ENCODE measurements at regions not wholly inside any gene's neighbourhood (a gene's known extent, or its start where the extent isn't known, plus 50 kb on each side); places are given as distances from the start of the nearest gene placed in this dataset.
"Not testable (repeated sequence)": the region's sequence is repeated elsewhere in the genome, so short reads cannot be mapped to it uniquely, and the experiment has no call there.

DNA sequence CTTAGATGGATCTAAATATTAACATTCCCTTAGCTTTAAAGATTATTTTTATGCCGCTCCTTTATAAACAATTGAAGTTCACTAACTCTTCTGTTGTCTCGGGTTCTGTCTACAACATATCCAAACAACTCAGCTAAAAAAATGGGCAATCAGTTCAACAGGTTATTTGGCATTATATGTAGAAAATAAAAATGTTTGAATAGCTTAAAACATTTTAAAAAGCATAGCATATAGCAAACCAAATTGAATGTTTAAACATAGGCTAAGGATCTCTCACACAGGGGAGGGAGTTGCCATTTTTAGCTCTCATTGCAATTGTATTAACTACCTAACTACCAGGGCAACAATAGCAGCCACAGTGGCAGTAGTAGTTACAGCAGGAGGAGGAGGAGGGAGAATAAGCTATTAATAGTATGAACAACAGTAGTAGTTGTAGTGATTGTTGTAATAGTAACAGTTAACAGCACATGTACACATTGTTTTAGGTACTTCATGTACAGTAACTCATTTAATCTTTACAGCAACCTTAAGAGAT, 404.2 kb downstream of the KCNRG start:
- DNase-seq (ENCODE audit: low read depth): no peak

DNA sequence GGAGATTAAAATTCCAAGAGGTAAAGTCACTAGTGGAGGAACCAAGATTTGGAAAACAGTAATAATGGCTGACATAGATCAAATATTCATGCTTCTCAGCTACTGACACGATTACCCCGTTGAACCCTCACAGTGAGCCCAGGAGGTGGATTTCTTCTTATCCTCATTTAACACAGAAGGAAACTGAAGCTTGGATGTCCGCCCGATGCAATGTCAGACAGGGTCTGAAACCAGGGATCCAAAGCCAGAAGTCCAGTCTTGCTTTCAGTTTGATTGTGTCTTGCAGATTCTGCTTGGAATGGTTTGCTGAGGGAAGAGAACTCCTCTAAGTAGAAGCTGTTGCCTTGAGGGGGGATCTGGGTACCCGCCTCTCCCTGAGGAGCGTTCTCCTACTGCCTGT, 404.7 kb downstream of the KCNRG start:
- DNase-seq (ENCODE audit: low read depth): no peak

DNA sequence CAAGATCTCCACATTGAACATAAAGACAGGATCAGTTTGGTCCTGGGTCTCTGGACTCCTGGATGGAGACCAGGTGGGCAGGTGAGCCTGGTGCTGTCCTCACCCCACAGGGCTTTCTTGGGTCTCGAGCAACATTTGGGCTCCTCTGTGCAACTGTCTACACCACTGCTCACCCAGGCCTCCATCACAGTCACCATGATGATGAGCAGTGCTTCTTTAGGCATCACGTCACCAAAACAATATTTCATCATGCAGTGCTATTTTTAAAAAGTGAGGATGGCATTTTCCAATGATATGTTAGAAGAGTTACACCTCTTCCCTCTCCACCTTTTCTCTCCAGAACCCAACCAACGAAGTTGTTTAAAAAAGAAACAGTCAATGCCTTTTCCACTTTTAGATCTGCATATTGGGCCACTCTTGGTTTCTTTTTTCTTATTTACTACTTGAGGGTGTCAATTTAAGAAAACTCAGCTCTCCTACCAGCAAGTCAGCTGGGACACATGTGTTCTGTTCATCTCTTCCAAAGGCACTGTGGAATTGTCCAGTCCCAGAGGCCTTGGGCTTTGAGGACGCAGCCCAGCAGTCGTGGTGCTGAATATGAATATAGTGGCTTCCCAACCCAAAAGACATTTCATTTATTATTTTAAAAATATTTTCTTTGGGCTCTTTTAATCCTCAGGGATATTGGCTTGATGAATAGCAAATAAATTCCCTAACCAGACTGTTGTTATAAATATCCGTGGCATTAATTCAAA, 405.7 kb downstream of the KCNRG start:
- no peak for DNase-seq (ENCODE audit: low read depth)

DNA sequence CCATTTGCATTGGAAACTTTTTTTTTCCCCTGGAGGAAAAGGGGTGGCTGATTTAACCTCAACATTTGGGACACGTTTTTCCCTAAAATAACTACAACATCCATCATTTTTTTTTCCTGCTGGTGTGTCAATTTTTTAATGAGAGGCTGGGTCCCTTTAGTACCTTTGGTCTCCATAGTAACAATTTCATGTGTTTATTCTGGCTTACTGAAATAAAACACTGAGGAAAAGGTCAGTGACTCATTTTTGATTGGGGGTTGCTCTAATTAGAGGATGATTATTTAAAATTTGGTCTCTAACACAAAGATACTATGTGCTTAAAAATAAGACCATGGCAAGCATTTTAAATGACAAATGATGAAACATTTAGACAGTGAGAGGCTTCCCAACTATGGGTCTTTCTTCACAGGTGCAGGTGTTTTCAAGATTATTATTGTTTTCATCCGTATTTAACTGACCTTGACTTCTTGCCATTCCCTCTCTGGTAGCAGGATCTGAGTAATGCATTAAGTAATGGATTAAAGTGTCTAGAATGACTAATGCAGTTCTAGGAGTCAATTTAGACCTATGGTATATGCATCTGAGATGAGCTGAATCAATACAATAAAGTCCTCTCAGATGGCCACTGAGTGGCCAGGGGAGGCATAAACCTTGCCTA, 406.4 kb downstream of the KCNRG start:
- no peak for DNase-seq (ENCODE audit: low read depth)

DNA sequence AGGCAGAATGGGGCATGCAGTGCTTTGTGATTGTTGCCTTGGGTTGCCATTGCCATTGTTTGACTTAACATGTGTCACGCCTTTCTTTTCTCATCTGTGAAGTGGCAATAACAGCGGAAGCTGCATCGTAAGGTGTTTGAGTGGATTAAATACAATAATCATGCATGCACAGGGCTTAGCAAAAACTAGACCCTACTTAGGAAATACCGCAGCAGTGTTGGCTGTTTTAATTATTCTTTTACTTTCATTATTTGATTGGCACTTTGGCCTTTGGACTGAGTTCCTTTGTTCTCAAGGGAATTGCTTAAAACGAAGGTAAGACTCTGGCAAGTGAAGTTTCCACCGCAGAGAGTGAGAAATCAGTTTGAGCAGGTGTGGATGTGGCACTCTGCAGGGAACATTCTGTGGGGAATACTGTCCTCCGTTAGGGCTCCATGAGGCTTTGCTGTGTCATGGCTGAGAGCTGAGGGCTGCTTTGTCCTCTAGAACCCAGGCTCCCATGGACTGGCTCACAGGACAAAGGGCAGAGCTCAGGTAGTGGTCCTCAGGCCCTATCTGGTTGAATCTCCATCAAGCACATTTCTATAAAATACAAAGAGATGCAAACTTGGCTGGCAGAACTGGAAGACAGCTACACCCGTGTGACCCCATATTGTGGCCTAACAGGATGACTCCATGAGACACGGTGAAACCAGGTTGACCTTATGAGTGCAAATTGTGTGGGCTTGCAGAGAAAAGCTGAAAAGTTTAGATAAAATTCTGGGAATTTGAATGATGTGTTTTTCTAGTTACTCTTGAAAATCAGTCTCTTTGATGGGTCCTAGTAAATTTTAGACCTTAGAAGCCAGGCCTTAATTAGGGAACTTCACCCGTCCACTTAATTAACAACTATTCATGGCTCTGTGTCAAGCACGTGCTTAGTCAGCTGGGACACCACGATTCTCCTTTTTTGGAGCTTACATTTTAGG, 407.2 kb downstream of the KCNRG start:
- DNase-seq (ENCODE audit: low read depth): no peak

DNA sequence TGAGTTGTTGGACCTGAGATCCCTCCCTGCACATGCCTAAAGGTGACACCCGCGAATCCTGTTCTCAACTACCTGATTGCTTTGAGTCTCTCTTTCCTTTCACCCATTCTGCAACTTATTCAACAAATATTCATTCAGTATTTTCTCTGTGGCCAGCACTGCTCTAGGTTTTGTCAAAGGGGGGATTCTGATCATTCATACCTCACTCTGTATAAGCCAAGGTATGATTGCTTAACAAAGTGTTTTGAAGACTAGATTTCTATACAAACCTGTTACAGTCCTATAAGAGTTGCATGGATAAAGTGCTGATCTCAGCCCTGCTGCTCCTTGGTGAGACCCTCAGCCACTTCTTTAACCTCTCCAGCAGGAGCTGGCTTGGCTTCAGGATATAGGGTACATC, 409.7 kb downstream of the KCNRG start:
- DNase-seq (ENCODE audit: low read depth): no peak

DNA sequence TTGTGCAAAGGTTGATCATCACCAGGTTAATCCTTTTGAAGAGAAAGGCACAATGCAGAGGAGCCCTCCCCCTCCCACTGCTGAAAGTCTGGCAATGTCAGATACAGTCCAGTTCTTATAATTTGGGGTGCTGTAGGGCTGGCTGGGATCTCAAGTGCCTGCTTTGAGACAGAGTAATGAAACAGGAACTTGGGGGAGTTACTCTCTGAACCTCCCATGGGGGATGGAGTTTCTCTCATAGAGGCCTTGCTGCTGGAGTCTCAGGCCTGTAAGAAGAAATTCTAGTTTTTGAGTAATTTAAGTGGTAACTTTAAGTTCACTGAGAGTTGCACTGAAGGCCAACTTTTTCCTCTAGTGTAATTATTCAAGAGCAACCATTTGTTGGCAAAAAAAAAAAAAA, 410.5 kb downstream of the KCNRG start:
- no peak for DNase-seq (ENCODE audit: low read depth)

DNA sequence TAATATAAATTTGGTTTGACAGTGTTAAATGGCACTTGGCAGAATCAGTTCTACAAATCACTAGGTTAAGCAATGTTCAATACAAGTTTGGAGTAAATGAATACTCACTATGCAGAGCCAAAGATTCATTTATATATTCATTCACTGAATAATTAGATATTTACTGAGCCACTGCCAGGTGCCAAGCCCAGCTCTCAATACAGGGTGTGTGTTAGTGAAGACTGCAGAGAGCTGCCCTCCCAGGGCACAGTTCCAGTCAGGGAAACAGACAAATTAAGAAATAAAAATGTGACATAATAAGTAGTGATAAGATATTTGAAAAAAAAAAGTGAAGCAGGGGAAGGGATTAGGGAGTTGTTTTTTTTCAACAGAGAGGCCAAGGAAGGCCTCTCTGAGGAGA, 411.7 kb downstream of the KCNRG start:
- no peak for DNase-seq (ENCODE audit: low read depth)

DNA sequence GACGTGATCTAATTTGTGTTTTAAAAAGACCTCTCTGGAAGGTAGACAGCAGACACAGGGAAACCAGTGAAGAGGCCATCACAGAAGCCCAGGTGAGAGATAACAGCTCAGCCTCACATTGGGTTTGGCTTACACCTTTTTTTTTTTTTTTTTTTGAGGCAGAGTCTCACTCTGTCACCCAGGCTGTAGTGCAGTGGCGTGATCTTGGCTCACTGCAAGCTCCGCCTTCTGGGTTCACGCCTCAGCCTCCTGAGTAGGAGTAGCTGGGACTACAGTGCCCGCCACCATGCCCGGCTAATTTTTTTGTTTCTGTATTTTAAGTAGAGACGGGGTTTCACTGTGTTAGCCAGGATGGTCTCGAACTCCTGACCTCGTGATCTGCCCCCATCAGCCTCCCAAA, 412.3 kb downstream of the KCNRG start:
- DNase-seq (ENCODE audit: low read depth): not testable (repeated sequence)

DNA sequence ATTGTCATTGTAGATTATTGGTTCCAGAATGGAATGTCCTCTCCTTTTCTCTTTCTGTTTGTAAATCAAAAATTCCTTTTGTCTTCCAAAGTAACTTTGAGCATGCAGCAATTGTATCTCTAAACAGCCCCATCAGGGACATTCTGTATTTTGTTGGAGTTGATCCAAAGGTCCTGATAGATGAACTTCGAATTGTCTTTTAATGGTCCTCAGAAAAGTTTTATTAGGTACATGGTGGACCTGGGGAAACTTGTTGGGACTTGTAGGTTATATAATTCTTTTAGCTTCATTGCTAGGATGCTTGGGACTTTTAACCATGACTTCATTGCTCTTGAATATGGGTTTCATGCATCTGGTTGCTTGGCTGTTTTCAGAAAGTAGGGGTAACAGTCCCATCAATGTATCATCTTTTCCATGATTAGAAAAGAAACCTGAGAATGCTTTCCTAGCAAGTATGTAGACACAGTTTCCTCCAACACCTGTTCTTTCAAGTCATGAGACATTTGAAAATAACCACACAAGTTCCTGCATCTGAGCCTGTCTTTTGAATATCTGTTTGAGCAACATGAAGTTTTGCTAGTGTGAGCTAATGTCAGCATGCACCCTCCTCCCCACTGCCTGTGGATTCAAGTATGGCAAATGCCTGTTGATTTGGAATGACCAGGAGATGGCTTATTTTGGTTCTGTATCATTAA, 413.1 kb downstream of the KCNRG start:
- no peak for DNase-seq (ENCODE audit: low read depth)

DNA sequence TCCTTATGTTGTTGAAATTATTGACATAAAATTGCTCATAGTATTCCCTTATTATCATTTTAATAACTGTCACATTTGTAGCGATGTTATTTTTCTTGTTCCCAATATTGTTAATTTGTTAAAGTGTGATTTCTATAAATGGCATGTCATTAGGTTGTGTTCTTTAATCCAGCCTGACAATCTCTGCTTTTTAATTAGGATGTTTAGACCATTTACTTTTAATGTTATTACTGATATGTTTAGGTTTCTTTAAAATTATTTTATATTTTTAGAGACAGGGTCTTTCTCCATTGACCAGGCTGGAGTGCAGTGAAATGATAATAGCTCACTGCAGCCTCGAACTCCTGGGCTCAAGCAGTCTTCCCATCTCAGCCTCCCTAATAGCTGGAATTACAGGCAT, 408.5 kb downstream of the DLEU7 start:
- DNase-seq (ENCODE audit: low read depth): no peak

DNA sequence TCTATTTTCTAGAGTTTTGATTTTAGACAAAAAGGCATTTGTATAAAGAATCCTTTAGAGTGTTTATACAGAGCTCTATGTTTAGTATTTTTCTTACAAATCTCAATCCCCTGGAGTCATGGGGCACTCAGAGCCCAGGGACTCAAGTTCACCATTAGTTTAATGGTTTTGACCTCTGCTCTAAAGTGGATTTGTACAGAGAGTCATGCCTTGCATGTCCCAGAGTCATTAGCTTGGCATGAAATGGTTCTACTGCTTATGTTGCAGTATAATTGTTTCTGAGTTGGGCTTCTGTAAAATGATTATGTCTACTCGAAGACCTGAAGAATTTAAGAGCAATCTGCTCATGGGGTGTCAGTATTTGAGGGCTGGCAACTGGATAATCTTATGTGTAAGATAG, 406.2 kb downstream of the DLEU7 start:
- no peak for DNase-seq (ENCODE audit: low read depth)

DNA sequence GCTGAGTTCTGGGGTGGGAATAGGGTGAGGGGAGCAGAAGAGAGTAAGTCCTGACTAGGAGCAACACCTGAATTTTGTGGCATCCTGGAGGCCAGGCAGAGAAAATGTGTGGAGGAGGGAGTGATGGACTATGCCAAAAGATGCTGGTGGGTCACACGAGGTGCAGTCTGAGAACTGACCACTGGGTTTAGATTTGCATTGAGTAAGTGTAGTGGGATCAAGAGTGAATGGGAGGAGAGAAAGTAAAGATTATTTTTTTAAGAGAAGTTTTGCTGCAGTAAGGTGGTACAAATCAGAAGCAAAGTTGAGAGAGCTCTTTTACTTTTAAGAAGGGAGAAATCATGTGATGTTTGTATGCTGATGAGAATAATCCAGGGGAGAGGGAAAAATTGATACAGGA, 405.1 kb downstream of the DLEU7 start:
- DNase-seq (ENCODE audit: low read depth): no peak

DNA sequence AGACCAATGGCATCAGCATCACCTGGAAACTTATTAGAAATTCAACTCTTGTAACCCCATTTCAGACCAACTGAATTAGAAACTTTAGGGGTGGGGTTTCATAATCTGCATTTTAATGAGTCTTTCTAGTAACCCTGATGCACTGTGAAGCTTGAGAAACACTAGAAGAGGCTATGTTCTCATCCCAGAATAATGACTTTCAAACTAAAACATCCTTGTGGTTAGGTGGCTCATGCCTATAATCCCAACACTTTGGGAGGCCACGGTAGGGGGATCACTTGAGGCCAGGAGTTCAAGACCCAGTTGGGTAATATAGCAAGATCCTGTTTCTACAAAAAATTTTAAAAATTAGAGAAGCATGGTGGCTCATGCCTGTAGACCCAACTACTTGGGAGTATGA, 402.4 kb downstream of the DLEU7 start:
- DNase-seq (ENCODE audit: low read depth): no peak

DNA sequence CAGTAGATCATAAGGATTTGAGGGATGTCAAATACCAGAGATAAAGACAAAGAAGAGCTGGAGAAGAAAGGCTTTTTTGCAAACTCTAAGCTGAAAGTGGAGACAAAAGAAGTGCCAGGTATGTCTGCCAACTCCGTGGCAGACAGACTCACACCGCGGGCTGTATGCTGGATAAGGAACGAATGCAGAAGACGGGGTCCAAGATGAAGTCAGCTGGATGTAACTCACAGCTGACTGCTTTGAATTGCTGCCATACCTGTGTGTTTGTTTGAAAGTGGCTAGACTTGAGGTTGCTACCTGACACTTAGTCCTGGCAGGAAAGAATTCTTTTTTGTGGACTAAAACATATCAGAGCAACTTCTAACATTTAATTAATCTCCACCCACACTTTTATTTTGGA, 398.8 kb downstream of the DLEU7 start:
- DNase-seq (ENCODE audit: low read depth): no peak

DNA sequence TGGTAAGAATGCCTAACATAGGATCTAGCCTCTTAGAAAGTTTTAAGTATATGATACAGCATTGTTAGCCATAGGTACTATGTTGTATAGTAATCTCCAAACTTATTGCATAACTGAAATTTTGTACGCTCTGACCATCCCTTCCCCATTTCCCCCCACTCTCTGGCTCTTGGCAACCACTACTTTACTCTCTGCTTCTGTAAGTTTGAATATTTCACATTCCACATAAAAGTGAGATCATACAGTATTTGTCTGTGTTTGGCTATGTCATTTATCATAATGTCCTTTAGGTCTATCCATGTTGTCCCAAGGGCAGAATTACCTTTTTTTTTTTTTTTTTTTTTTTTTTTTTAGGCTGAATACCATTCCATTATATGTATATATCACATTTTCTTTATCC, 396.9 kb downstream of the DLEU7 start:
- no peak for DNase-seq (ENCODE audit: low read depth)

DNA sequence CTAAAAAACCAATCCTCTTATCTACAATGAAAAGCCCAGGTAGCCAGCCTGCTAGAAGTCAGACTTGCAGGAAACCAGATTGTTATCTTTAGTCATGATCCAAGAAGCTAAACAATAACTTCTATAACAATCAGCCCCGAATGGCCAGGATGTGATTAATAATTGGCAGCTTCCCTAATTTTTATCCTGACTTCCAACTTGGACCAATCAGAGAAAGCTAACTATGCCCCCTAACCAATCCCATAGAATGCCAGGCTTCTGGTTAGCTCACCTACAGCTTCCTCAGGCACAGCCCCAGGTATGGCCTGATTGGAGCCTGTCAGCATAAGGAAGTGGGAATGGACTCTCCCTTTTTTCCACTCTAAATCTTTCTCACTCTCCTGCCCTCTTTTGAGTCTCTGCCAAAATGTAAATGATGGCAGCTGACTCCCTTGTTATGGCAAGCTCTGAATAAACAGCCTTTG, 394.9 kb downstream of the DLEU7 start:
- no peak for DNase-seq (ENCODE audit: low read depth)

DNA sequence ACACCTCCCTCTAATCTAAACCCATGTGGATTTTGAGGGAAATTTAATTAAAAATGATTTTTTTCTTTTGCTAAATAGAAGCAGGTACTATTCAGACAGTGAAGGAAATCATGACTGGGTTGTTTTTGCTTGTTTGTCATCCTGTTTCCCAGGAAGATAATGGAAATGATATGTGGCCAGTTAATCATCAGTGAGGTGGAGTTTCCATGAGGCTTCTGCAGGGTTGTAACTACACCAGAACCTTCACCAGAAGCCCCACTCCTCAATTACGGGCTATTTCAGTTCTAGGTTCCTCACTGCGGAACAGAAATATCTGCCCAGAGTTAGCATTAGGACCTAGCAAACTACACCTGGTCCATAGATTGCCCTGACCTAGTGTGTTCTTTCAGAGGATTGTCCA, 394.0 kb downstream of the DLEU7 start:
- DNase-seq (ENCODE audit: low read depth): no peak

DNA sequence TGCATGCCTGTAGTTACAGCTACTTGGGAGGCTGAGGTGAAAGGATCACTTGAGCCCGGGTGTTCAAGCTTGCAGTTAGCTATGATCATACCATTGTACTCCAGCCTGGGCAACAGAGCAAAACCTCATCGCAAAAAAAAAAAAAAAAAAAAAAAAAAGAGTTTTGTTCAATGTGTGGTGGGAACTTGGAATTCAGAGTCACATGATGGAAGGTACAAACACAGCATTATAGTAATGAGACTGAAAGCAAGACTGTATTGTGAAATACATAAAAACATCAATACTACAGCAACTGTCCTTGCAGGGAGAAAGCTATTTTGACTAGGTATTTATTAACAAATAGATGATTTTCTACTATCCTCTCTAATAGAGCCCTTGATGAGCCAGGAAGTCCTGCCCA, 393.2 kb downstream of the DLEU7 start:
- no peak for DNase-seq (ENCODE audit: low read depth)

DNA sequence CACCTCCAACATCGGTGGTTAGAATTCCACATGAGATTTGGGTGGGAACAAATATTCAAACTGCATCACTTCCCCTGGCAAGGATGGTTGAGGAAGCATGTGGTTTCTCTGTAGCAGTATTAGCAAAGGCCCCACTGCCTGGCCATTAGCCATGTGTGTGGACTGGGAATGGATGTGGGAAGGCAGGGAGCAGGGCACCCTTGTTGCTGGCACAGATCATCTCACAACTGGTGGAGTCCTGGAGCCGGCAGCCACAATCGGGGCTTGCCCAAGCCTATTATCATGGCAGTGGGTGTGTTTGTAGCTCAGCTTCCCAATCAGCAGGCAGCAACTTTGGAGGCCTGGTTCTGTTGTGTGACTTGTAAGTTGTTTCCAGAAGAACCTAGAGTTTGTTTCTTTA, 391.9 kb downstream of the DLEU7 start:
- no peak for DNase-seq (ENCODE audit: low read depth)

DNA sequence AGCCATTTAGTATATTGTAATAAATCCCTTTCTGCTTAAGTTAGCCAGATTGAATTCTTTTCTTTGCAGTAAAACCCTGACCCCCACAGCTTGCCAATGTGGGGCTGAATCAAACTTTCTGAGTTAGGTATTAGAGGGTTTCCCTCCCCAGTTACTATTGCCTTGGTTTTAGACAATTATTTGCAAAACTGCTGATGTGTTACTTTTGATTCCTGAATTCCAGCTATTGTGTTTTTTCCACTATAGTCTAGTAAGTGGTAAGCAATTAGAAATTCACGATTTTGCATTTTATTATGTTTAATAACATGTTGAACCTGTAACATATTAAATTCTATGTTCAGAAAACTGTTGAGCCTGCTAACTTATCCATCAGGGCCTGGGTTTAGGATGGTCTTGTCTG, 391.5 kb downstream of the DLEU7 start:
- no peak for DNase-seq (ENCODE audit: low read depth)

DNA sequence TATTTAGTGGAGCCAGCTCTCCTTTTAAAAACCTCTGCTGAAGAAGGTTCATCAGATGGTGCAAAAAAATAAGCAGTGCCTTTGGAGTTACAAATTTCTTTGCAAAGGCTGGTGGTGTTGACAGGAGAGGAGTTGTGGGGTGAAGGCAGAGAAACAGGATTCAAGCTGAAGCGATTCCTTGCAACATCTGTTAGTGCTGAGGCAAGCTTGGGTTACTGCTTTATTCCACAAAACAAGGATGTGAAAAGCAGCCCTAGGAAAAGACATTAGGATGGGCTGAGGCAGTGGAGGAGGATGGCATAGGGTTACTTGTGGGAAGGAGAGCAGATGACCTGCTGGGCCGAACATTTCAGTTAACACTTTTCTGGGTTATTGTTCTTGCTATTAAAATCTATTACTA, 390.7 kb downstream of the DLEU7 start:
- DNase-seq (ENCODE audit: low read depth): no peak

All from activated T-cell treated with anti-CD3 and anti-CD28 coated beads for 1 hour (primary cell).